IMR-90 (cell line): ENCODE measurements at regions not wholly inside any gene's neighbourhood (a gene's known extent, or its start where the extent isn't known, plus 50 kb on each side); places are given as distances from the start of the nearest gene placed in this dataset.

Experiments used
- POLR2A ChIP-seq: IDR thresholded peaks from 2 replicates; pipeline ENCODE4 v1.6.1; 2012; ENCODE audit warnings: mild to moderate bottlenecking, low read depth, low read length
- TF ChIP-seq, protein P1 (sequence below): conservative IDR thresholded peaks from 2 replicates; pipeline ENCODE4 v1.5.1; 2012; ENCODE audit warnings: mild to moderate bottlenecking, low read depth, low read length, improper control_type of control experiment

DNA sequence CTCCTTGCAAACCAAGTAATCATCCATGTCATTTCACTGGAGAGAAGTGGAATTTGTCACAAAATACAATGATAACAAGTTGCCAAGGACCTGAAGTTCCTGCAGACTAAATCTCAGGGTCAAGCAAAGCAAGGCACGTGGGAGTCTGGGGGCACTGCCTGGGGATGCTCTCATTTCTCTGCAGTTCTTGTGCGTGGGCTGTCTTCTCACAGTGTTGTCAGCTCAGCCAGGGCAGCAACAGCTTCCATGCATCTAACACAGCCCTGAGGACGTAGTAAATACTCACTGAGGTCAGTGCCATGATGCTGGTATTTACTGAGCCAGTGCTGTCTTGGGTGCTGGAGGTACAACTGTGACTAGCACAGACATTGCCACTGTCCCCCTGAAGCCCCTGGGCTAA is 62.9 kb upstream of the CMKLR1 start:
- no peak for TF ChIP-seq POLR2A
- TF ChIP-seq, protein P1, sequence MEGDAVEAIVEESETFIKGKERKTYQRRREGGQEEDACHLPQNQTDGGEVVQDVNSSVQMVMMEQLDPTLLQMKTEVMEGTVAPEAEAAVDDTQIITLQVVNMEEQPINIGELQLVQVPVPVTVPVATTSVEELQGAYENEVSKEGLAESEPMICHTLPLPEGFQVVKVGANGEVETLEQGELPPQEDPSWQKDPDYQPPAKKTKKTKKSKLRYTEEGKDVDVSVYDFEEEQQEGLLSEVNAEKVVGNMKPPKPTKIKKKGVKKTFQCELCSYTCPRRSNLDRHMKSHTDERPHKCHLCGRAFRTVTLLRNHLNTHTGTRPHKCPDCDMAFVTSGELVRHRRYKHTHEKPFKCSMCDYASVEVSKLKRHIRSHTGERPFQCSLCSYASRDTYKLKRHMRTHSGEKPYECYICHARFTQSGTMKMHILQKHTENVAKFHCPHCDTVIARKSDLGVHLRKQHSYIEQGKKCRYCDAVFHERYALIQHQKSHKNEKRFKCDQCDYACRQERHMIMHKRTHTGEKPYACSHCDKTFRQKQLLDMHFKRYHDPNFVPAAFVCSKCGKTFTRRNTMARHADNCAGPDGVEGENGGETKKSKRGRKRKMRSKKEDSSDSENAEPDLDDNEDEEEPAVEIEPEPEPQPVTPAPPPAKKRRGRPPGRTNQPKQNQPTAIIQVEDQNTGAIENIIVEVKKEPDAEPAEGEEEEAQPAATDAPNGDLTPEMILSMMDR, result no peak
